COLO668 (cell line): ENCODE measurements at regions not wholly inside any gene's neighbourhood (a gene's known extent, or its start where the extent isn't known, plus 50 kb on each side); places are given as distances from the start of the nearest gene placed in this dataset.
A peak's percentile ranks its signal among the peaks of the same experiment; 100 is the strongest.
"Not testable (repeated sequence)": the region's sequence is repeated elsewhere in the genome, so short reads cannot be mapped to it uniquely, and the experiment has no call there.

Source experiments
- DNase-seq: peaks from one replicate; lab custom pipeline; 2025; ENCODE audit not compliant: unreplicated experiment; lab: John Stamatoyannopoulos, UW

DNA sequence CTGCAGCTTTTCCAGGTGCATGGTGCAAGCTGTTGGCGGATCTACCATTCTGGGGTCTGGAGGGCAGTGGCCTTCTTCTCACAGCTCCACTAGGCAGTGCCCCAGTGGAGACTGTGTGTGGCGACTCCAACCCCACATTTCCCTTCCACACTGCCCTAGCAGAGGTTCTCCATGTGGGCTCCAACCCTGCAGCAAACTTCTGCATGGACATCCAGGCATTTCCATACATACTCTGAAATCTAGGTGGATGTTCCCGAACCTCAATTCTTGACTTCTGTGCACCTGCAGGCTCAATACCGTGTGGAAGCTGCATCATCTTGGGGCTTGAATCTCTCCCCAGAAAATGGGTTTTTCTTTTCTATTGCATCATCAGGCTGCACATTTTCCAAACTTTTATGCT is 160.2 kb upstream of the DYRK2 start:
- not testable (repeated sequence) for DNase-seq

DNA sequence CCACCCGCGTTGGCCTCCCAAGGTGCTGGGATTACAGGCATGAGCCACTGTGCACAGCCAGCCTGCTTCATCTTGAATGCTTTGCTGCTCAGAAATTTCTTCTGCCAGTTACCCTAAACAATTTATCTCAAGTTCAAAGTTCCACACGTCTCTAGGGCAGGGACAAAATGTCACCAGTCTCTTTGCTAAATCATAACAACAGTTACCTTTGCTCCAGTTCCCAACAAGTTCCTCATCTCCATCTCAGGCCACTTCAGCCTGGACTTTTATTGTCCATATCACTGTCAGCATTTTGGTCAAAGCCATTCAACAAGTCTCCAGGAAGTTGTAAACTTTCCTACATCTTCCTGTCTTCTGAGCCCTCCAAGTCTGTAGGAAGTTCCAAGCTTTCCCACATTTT is 159.5 kb upstream of the DYRK2 start:
- no peak for DNase-seq

DNA sequence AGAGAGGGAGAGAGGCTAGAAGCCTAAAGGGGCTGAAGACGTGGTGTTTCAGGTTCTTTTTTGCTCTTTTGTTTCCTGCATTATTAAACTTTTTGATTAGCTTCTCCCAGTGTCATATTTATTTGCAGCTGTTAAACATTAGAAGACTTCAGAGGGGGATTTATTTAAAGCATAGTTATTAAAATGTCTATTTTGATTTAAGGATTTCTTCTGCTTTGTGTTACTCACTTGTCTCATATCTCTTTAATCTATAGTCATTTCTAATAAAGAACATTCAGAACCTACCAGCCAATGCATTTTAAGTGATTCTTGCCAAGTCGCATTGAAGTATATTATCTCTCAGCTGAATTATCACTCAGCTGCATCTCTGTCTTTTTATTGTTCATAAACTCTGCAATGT is 152.0 kb upstream of the DYRK2 start:
- DNase-seq: no peak

DNA sequence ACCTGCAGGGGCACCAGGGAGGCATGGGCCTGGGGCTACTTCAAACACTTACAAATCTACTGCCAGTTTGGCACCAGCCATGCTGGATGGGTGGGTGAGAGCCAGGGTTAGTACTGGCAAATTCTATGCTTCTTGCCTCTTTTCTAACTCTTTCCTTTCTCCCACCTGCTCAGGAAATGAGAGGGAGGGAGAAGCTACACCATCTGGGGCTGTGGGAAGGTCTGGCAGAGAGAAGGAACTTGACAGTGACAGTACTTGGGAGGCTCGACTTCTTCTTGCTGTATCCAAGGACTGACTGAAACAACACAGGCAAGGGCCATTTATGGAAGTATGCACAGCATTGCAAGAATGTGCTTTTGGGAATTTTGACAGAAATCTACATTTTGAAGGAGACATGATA is 149.6 kb upstream of the DYRK2 start:
- DNase-seq: no peak

DNA sequence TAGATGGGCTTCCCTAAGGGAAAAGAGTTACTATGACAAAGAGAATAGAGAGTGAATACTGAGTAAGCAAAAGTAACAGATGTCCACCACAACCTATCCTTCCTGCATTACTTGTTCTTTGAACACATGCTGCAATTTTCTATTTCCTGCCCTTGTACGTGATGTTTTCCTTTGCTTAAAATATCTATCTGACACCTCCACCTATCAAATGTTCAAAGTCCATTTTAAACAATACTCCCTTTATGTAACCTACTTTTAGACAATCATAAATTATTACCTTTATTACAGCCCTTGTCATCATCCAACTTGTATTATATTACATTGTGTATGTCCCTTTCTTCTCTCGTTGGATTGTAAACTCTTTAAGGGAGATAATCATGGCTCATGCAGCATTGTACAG is 147.2 kb upstream of the DYRK2 start:
- DNase-seq: no peak

DNA sequence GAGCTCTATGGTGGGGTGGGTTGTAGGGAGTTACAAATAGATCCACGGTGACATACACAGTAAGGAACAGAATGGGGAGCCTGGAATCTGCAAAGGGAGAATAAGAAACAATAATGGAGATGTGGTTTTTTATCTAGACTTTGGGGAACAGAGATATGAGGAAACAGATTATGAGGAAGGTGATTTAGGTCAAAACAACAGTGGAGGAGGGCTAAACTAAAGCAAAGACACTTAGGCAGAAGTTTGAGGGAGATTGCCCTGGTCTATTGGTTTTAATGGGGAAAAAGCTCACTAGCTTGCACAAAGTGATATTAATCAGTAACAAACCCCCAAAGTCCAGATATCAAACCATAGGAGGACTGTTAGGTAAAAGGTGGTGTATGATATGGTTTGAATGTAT is 144.5 kb upstream of the DYRK2 start:
- no peak for DNase-seq

DNA sequence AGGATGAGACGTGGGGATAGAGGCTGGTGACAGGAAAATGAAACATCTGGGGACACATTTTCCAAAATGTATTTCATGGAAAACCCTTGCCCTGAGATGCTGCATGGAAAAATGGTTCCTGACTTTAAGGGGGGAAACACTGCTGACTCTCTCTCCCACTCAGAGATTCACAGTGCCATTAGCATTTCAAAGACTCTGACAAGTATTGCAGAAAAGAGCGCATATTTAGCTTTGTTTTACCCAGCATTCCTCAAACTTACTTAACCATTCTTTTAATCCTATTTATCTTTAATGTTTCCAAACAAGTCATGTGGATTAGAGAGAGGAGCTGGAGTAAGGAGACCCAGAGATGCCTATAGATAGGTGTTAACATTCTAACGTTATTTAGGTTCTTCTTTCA is 141.8 kb upstream of the DYRK2 start:
- DNase-seq: no peak

DNA sequence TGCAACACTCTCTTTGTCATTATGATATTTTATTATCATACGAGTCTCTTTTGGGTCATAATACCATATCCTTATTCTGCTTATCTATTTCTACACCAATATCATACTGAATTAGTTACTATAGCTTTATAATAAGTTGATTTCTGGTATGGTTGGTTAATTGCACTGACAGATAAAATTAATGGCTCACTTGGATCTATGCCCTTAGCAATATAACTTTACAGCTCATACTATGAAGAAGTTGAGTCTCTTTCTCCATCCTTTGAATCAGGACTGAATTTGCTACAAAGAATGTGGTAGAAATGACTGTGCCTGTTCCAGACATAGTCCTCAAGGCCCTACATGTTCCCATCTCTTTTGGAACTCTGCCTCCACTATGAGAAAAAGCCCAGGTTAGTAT is 139.7 kb upstream of the DYRK2 start:
- no peak for DNase-seq

DNA sequence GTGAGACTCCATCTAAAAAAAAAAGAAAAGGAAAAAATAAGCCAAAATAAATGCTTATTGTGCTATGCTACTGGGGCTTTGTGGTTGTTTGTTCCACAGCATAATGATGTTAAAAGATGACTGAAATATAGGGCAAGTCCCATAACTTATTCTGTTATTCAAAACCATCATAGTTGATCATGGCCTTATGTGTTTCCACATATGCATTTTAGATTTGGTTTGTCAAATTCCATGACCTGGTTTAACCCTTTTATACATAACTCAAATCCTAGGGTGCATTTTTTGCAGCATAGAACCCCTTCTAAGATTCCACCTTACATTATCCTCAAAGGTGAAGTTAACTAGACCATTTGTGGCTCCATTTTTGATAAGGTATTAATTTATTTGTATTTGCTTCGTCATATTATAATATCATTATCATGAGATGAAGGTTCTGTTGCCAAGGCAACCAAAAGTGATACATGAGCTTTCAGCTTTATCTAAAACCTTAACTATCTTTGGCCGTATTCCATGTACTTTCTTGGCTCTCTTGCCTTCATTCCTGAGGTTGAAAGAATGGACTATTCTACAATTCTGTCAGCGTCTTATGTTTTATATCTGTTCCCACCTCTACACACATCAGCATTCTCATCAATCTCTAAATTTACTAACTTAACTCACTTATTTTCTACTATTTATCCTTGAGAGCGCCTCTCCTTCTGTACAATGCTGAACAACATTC is 138.7 kb upstream of the DYRK2 start:
- DNase-seq: no peak

DNA sequence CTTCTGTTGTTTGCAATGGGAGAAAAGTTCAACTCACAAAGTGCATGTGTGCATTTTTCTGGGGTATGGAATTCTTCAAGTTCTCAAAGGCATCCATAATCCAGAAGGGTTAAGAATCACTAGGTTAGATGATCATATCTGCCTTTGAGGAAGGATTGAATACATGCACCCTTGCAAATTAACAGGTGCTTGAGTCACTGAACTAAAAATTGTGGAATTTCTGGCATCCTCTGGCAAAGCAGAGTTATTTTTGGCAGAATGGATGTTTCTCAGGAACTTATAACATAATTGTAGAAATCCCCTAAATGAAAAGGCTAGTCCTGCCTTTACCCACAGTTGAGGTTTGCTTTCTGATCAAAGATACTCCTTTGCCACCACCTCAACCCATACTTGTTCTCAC is 136.5 kb upstream of the DYRK2 start:
- DNase-seq: no peak

DNA sequence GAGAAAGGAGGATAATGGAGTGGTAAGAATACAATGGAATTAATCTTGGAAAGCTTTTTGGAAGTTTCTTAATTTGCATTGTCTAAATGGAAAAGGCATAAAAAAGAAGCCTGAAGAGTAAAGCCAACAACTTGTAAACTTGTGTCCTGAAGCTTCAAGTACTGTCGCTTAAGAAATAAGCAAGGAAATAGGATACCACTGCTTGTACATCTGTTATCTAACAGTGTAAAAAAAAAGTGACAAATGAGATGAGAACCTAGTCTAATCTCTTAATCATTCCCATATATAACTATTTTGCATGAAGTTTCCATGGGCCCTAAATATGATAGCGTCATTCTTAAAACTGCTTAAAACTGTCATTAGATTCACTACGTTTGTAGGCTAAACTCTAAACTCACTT is 134.0 kb upstream of the DYRK2 start:
- DNase-seq: no peak

DNA sequence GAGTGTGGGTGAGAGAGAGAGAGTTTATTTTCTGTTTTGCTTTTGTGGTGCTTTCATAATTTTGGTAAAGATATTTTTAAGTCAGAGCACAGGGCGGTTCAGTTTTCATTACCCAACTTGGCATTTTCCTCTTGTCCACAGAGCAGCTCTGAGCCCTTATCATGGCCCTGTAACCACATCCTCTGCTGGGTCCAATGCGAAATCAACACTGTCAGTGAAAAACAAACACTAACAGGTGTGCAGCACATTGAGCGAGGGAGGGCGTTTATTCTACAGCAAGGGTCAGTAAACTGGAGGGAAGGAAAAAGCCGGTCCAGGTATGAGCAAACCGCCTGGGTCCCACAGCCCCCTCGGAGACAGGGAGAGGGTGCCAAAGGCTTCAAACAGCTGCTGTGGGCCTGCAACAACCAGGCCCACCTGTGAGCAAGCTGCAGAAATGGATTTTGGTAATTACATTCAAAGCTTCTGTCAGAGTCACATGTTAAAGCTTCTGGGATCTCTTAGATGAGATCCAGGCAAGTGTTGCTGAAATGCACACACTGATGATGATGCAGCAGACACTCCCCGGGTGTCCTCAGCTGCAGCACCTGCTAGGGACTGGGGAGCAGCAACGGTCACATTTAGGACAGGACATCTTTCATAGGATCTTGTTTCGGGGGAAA is 132.7 kb upstream of the DYRK2 start:
- peak; percentile 86 for DNase-seq

DNA sequence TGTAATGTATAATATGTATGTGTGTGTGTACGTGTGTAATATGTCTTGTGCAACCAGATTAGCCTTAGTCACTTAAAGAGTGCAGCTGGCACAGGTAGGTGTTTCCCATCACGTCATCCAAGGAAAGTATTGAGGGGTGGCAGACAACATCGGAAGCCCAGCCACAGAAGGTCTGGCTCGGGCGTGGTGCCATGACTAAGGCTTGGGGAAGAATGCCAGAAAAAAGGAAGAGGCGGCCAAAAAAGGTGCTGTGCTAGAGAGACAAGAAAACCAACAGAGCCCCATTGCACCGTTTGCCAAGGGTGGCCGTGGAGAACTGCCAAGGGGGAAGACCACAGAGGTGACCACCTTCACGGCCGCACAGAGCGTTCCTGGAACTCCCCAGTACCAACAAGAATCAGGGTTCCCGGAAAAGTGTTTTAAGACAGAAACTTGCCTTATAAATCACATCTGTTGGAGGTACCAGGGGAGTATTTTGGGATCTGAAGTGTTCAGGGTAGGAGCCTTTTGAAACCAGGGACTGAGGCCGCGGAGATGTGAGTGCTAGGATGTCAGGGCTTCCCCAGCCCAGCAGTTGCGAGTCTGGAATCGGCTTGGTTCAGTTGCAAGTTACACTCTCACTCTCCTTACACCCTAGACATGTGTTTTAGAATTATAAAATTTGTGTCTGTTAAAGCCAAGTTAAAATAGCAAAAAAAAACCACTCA is 131.2 kb upstream of the DYRK2 start:
- DNase-seq: no peak

DNA sequence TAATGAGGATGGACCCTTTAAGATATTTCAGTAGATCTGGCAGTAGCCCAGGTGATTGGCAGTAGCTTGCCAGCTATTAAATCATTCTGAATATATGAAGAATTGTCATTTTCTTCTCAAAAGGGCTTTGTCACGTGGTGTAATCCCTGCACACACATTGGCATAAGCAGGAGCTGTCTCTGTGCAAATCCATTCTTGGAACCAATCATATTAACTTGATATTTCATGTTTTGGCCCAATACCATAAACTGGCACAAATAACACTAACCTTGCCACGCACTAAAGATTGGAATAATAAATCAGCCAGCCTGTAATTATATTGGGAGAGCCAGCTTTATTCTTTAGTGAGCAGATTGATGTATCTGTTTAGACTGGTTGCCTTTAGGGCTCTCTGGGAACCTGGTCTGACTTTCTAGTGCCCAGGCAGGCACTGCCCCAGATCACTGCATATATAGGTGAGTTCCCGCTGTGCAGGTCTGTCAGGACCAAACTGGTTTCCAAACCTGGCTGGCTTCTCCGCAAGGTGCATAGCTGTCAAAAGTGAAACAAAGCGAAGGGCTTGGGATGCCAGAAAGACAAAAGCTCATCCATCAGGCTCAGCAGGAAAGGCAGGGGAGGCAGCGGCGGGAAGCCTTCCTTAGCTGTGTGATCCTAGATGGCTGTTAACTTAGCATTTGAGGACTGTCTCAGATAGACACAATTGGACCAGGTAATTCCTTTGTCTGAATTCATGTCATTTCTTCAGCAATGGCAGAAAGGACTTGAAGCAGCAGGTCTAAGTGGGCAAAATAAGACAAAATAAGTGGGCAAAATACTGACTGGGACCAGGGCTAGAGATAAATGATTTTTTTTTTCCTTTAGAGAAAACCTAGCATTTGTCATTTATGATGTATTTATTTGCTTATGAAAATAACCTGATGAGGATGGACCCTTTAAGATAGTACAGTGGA is 128.8 kb upstream of the DYRK2 start:
- DNase-seq: peak; percentile 36

DNA sequence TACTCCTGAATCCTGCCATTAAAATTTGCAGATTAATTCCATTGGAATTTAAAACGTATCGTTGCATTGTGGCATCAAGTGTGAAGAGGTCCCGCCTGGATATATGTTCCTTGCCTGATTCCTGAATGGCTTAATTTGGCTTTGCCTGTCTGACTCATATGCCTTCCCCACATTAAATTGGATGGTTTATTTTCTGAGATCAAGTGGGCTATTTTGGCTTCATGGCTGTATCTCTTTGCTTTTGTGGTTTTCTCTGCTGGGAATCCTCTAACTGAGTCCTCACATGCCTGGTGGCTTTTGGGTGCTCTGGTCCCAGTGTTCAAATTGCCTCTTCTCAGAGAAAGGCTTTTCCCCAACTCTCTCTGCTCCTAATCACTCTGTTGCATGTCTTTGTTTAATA is 127.9 kb upstream of the DYRK2 start:
- DNase-seq: no peak

DNA sequence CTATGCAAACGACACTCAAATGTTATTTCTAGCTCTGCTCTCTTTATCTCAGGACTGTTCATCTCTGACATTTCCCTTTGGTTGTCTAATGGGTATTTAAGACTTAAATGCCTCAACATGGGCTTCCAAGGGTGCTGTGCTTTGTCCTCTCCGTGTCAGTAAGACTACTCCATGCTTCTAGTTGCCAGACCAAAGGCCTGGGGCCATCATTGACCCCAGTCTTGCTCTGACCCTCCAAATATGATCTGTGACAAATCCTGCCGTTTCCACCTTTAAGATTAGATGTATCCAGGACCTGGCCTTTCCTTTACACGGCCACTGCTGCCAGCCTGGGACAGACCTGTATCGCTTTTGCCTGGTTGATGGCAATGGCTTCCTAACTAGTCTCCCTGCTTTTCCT is 126.3 kb upstream of the DYRK2 start:
- DNase-seq: no peak

DNA sequence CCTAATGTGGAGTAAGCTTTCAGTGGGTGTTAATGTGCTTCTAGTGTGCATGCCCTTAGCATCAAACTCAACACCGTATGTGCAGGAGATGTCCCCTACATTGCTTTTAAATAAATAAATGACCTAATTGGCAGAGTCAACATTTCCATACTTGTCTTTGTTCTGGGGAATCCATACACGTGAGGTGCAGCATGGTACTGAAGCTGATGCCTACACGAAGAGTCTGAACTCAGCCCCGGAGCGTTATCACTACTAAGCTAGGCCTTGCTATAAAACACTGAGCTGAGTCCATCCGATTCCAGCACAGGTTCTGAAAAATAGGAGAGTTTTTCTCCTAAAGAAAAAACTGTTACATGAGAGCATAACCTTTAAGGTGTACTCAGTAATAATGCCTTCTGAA is 125.0 kb upstream of the DYRK2 start:
- peak; percentile 49 for DNase-seq

DNA sequence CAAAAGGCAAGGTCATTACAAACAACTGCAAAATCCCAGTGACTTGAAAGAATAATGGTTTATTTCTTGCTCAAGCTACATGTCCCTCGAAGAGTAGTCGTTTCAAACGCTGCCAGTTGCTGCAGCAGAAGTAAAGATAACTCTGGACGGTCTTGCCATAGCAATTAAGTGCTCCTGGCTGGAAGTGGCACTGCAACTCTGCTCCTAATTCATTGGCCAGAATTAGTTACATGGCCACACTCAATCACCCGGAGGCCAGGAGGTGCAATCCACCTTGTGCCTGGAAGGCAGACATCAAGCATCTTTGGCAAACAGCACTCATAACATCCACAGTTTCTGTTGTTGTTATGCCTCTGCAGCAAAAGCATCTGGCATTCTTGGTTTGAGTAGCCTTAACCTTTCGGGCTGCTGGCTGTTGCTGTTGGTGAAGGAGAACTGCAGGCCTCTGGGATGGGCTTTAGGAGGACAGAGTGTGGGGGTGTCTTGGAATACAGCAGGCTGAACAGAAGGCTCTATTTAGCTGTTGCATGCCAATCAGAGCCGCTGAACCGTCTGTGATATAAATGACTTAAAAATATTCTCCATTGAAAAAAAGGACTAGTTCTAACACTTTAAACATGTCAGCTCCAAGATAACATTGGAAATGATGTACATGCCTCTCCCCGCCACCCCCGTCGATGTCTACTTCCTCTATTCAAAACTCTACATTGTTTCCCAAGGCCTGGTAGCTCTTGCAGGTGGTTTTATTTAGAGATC is 123.5 kb upstream of the DYRK2 start:
- no peak for DNase-seq

DNA sequence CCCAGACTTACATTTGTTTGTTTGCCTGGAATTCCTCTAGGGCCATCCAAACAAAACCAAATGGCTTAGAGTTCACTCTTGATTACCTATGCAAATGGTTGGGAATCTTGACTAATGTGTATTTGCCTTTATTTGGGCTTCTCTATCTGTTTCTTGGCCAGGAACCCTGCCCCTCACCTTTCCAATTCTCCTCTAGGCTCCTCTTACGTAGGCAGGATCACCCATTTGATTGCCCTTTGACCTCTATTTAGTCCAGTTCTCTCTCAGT is 123.0 kb upstream of the DYRK2 start:
- no peak for DNase-seq

DNA sequence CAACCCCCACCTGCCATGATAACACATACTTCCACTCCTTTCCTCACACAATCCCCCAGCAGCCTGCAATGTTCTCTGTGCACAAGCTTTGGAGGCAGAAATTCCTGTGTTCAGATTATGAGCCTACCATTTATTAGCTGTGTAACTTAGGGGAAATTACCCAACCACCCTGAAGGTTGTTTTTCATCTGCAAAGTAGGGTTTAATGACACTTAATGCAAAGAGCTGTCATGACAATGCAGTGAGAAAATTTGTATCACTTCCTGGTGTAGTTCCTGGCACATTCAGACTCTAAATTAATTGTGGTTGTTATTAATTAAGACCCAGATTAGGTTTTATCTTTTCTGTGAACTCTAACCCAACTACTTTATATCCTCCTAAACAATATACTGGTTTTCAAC is 122.4 kb upstream of the DYRK2 start:
- DNase-seq: no peak

DNA sequence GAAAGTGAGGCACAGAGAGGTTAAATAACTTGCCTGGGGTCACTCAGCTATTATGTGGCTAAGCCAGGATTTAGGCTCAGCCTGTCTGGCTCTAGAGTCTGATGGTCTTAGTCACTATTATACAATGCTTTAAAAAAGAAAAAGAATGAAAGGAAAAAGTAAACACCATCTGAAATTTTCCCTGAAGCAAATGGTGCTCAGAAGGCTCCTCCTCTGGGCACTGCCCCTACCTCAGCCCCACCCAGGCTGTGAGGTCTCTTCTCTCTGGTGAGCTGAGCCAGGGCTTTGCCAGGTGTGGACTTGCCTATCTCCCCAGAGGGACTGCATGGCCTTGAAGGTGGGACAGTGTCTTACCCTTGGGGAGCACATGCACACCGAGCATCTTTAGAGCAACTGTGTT is 117.5 kb upstream of the DYRK2 start:
- DNase-seq: no peak
